ENCODE measurements at regions not wholly inside any gene's neighbourhood (a gene's known extent, or its start where the extent isn't known, plus 50 kb on each side); places are given as distances from the start of the nearest gene placed in this dataset.

- Histone ChIP-seq H4K20me1 (ENCODE audit: low read depth, low read length) (no peaks in the 10 kb centered on the region), H3K27me3 (ENCODE audit: low read length) (no peaks in the 10 kb centered on the region), H3K9me3 (ENCODE audit: insufficient read depth, low read length) (no peaks in the 10 kb centered on the region), H3K79me2 (ENCODE audit: insufficient read depth, low read length) (no peaks in the 10 kb centered on the region), H3K4me3 (ENCODE audit: insufficient read depth, low read length, poor library complexity, severe bottlenecking) (no peak overlapping the region), H3F3A (ENCODE audit: insufficient read depth) (no peaks in the 10 kb centered on the region), H3K27ac (ENCODE audit: low read depth, low read length) (no peak overlapping the region), H3K4me2 (ENCODE audit: low read depth, low read length, poor library complexity, severe bottlenecking) (no peak overlapping the region), H3K36me3 (ENCODE audit: low read length) (no peaks in the 10 kb centered on the region), H3K9me2 (replicated peaks; ENCODE audit: insufficient read depth, low read length) (no peaks in the 10 kb centered on the region), H3K9ac (ENCODE audit: low read length) (no peak overlapping the region), H2AFZ (ENCODE audit: low read depth, low read length, severe bottlenecking) (no peak overlapping the region)
- no peak for TF ChIP-seq EZH2phosphoT487 (conservative IDR thresholded peaks at IDR 0.05; ENCODE audit: low read length)
- TF ChIP-seq CTCF (IDR thresholded peaks at IDR 0.05; ENCODE audit: insufficient read depth, low read length, poor library complexity, severe bottlenecking): no peak
Observed at GRCh38 chr1:73766786-73767348, 431.1 kb downstream of the LRRIQ3 start.

GRCh38 chr1:73765551-73766233 is 432.3 kb downstream of the LRRIQ3 start:
- H3F3A ChIP-seq (ENCODE audit: insufficient read depth): no peaks in the 10 kb centered on the region
- no peaks in the 10 kb centered on the region for H4K20me1 ChIP-seq (ENCODE audit: low read depth, low read length)
- no peak overlapping the region for H3K4me2 ChIP-seq (ENCODE audit: low read depth, low read length, poor library complexity, severe bottlenecking)
- H3K4me3 ChIP-seq (ENCODE audit: insufficient read depth, low read length, poor library complexity, severe bottlenecking): no peak overlapping the region
- no peaks in the 10 kb centered on the region for H3K9me2 ChIP-seq (replicated peaks; ENCODE audit: insufficient read depth, low read length)
- no peaks in the 10 kb centered on the region for H3K36me3 ChIP-seq (ENCODE audit: low read length)
- H2AFZ ChIP-seq (ENCODE audit: low read depth, low read length, severe bottlenecking): no peak overlapping the region
- no peak for TF ChIP-seq CTCF (IDR thresholded peaks at IDR 0.05; ENCODE audit: insufficient read depth, low read length, poor library complexity, severe bottlenecking)
- TF ChIP-seq EZH2phosphoT487 (conservative IDR thresholded peaks at IDR 0.05; ENCODE audit: low read length): no peak
- H3K9ac ChIP-seq (ENCODE audit: low read length): no peak overlapping the region
- H3K79me2 ChIP-seq (ENCODE audit: insufficient read depth, low read length): no peaks in the 10 kb centered on the region
- no peak overlapping the region for H3K27ac ChIP-seq (ENCODE audit: low read depth, low read length)
- no peaks in the 10 kb centered on the region for H3K9me3 ChIP-seq (ENCODE audit: insufficient read depth, low read length)
- no peaks in the 10 kb centered on the region for H3K27me3 ChIP-seq (ENCODE audit: low read length)

GRCh38 chr1:73761559-73761958 is 436.4 kb downstream of the LRRIQ3 start:
- Histone ChIP-seq H3K4me3 (ENCODE audit: insufficient read depth, low read length, poor library complexity, severe bottlenecking) (no peak overlapping the region), H3K27me3 (ENCODE audit: low read length) (no peaks in the 10 kb centered on the region), H4K20me1 (ENCODE audit: low read depth, low read length) (no peaks in the 10 kb centered on the region), H3K79me2 (ENCODE audit: insufficient read depth, low read length) (no peaks in the 10 kb centered on the region), H3F3A (ENCODE audit: insufficient read depth) (no peaks in the 10 kb centered on the region), H3K9me3 (ENCODE audit: insufficient read depth, low read length) (no peaks in the 10 kb centered on the region), H3K4me2 (ENCODE audit: low read depth, low read length, poor library complexity, severe bottlenecking) (no peak overlapping the region), H3K9me2 (replicated peaks; ENCODE audit: insufficient read depth, low read length) (no peaks in the 10 kb centered on the region), H3K27ac (ENCODE audit: low read depth, low read length) (no peak overlapping the region), H3K36me3 (ENCODE audit: low read length) (no peaks in the 10 kb centered on the region), H2AFZ (ENCODE audit: low read depth, low read length, severe bottlenecking) (no peak overlapping the region), H3K9ac (ENCODE audit: low read length) (no peak overlapping the region)
- no peak for TF ChIP-seq EZH2phosphoT487 (conservative IDR thresholded peaks at IDR 0.05; ENCODE audit: low read length)
- TF ChIP-seq CTCF (IDR thresholded peaks at IDR 0.05; ENCODE audit: insufficient read depth, low read length, poor library complexity, severe bottlenecking): no peak
